ENCODE measurements at regions not wholly inside any gene's neighbourhood (a gene's known extent, or its start where the extent isn't known, plus 50 kb on each side); places are given as distances from the start of the nearest gene placed in this dataset.

DNA sequence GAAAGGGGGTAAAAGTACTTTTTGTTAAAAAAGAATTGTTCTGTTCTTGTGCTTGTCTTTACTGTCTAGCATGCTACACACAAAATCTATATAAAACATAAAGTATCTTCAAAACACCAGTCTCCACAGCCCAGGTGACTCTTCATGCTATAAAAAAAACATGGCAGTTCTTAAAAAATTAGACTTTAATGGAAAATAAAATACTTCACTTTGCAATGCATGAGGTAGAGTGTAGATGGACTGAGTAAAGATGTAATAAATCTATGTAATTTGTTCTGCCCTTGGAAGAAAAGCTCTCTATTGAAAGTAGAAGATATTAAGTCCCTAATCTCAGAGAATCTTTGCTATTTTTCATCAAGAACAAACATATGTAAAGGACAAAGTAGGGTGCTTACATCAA lies 425.4 kb downstream of the NOVA1 start:
- POLR2A ChIA-PET = no interaction called here
- Histone ChIP-seq H2AFZ (ENCODE audit: low read depth) (no peak overlapping the region), H4K20me1 (ENCODE audit: insufficient read depth) (no peaks in the 10 kb centered on the region), H3K36me3 (replicated peaks in 1 of 2; ENCODE audit: control insufficient read depth in 1 of 2, insufficient read depth in 2 of 2, low read length in 1 of 2) (no peaks in the 10 kb centered on the region), H3K4me1 (ENCODE audit: control insufficient read depth in 1 of 2, insufficient read depth in 2 of 2, low read depth in 1 of 2, low read length in 1 of 2) (no peaks in the 10 kb centered on the region), H3K9me3 (no peaks in the 10 kb centered on the region), H3K9ac (no peak overlapping the region), H3K79me2 (ENCODE audit: insufficient read depth) (no peaks in the 10 kb centered on the region), H3K27ac (ENCODE audit: low read depth in 2 of 2, low read length in 1 of 2) (no peak overlapping the region), H3K4me2 (no peak overlapping the region), H3K4me3 (ENCODE audit: low read depth in 2 of 2, low read length in 1 of 2) (no peak overlapping the region), H3K27me3 (ENCODE audit: insufficient read depth) (peaks cover 6% of the 10 kb centered on the region; the same call in 1 of the 2 replicates), H3K9me2 (no peaks in the 10 kb centered on the region), H3F3A (replicated peaks; ENCODE audit: insufficient read depth) (no peaks in the 10 kb centered on the region)
- CTCF ChIA-PET = interaction anchor here (1.0 kb wide), 1 partner anchor 9 kb away, joined by 4 read pairs; no protein-coding TSS in a partner anchor
- no peak for DNase-seq
- TF ChIP-seq GABPA (IDR thresholded peaks at IDR 0.05; ENCODE audit: low read depth) (no peak), GATA2 (CRISPR knock-in tag; IDR thresholded peaks at IDR 0.05) (no peak), RAD21 (IDR thresholded peaks at IDR 0.05; ENCODE audit: low read length) (no peak), YY1 (IDR thresholded peaks at IDR 0.05; ENCODE audit: low read depth) (no peak), JUND (IDR thresholded peaks at IDR 0.05) (no peak), FOSL2 (IDR thresholded peaks at IDR 0.05; ENCODE audit: borderline replicate concordance, low read depth) (no peak), RXRA (IDR thresholded peaks at IDR 0.05; ENCODE audit: borderline replicate concordance, low read depth) (no peak), FOXM1 (IDR thresholded peaks at IDR 0.05; ENCODE audit: low read depth) (no peak), EP300 (IDR thresholded peaks at IDR 0.05; ENCODE audit: borderline replicate concordance in 1 of 2, low read depth in 1 of 2, low read length in 1 of 2) (no peak), TAF1 (IDR thresholded peaks at IDR 0.05; ENCODE audit: borderline replicate concordance, low read depth, low read length) (no peak), MEF2A (IDR thresholded peaks at IDR 0.05; ENCODE audit: borderline replicate concordance, low read depth) (no peak), SIN3A (IDR thresholded peaks at IDR 0.05; ENCODE audit: borderline replicate concordance, low read depth, low read length) (no peak), RFX5 (IDR thresholded peaks at IDR 0.05; ENCODE audit: low read length) (no peak), ELF1 (IDR thresholded peaks at IDR 0.05) (no peak)
- TF ChIP-seq, protein P1, sequence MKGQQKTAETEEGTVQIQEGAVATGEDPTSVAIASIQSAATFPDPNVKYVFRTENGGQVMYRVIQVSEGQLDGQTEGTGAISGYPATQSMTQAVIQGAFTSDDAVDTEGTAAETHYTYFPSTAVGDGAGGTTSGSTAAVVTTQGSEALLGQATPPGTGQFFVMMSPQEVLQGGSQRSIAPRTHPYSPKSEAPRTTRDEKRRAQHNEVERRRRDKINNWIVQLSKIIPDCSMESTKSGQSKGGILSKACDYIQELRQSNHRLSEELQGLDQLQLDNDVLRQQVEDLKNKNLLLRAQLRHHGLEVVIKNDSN (IDR thresholded peaks at IDR 0.05; ENCODE audit: borderline replicate concordance, low read depth) = no peak
- TF ChIP-seq, protein P2, sequence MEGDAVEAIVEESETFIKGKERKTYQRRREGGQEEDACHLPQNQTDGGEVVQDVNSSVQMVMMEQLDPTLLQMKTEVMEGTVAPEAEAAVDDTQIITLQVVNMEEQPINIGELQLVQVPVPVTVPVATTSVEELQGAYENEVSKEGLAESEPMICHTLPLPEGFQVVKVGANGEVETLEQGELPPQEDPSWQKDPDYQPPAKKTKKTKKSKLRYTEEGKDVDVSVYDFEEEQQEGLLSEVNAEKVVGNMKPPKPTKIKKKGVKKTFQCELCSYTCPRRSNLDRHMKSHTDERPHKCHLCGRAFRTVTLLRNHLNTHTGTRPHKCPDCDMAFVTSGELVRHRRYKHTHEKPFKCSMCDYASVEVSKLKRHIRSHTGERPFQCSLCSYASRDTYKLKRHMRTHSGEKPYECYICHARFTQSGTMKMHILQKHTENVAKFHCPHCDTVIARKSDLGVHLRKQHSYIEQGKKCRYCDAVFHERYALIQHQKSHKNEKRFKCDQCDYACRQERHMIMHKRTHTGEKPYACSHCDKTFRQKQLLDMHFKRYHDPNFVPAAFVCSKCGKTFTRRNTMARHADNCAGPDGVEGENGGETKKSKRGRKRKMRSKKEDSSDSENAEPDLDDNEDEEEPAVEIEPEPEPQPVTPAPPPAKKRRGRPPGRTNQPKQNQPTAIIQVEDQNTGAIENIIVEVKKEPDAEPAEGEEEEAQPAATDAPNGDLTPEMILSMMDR (IDR thresholded peaks at IDR 0.05) = no peak
- TF ChIP-seq, protein P3, sequence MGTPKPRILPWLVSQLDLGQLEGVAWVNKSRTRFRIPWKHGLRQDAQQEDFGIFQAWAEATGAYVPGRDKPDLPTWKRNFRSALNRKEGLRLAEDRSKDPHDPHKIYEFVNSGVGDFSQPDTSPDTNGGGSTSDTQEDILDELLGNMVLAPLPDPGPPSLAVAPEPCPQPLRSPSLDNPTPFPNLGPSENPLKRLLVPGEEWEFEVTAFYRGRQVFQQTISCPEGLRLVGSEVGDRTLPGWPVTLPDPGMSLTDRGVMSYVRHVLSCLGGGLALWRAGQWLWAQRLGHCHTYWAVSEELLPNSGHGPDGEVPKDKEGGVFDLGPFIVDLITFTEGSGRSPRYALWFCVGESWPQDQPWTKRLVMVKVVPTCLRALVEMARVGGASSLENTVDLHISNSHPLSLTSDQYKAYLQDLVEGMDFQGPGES (IDR thresholded peaks at IDR 0.05; ENCODE audit: low read depth, low read length) = no peak
- TF ChIP-seq, protein P4, sequence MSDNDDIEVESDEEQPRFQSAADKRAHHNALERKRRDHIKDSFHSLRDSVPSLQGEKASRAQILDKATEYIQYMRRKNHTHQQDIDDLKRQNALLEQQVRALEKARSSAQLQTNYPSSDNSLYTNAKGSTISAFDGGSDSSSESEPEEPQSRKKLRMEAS (IDR thresholded peaks at IDR 0.05; ENCODE audit: low read depth) = no peak

All from SK-N-SH (cell line).